GM12872 (cell line): ENCODE measurements at regions not wholly inside any gene's neighbourhood (a gene's known extent, or its start where the extent isn't known, plus 50 kb on each side); places are given as distances from the start of the nearest gene placed in this dataset.

Experiments
- TF ChIP-seq, protein P1 (sequence below): IDR thresholded peaks from 3 replicates; pipeline ENCODE4 v1.5.1; 2011; ENCODE audit warnings: low read depth, mild to moderate bottlenecking, low read length, moderate library complexity; ENCODE audit not compliant: insufficient read depth

DNA sequence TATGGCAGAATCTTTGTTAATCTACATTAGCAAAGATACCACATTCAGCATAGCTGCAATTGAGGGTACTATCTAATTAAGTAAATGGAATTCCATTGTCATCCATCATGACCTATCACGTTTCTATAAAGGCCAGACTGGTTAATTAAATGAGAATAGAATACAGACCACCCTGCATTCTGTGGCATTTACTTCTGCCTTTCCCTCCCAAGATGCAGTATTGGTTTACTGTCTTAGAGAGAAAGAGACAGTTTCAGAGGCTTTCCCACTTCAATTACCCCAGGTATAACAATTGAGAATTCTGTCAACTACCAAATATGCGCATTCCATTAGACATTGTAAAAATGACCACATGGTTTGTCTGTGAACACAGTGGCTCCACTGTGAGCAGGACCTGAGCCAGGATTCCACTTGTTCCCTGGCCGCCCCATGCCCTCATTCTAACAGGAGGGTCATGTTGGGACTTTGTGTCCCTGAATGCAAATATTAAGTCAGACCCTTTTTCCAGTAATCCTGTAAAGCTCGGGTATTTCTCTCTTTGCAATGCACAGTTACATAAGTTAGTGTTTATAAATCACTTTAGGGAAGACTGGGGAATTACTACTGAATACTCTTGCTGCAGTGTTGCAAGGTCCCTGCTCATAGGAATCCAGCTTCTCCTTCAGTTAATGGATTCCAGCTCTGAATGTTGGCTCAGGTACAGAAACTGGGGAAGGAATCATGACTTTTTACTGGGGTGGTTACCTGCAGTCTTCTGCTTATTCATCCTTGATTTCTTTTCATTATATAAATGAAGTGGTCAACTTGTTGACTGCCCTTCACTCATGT lies 261.0 kb downstream of the PDGFC start:
- TF ChIP-seq, protein P1, sequence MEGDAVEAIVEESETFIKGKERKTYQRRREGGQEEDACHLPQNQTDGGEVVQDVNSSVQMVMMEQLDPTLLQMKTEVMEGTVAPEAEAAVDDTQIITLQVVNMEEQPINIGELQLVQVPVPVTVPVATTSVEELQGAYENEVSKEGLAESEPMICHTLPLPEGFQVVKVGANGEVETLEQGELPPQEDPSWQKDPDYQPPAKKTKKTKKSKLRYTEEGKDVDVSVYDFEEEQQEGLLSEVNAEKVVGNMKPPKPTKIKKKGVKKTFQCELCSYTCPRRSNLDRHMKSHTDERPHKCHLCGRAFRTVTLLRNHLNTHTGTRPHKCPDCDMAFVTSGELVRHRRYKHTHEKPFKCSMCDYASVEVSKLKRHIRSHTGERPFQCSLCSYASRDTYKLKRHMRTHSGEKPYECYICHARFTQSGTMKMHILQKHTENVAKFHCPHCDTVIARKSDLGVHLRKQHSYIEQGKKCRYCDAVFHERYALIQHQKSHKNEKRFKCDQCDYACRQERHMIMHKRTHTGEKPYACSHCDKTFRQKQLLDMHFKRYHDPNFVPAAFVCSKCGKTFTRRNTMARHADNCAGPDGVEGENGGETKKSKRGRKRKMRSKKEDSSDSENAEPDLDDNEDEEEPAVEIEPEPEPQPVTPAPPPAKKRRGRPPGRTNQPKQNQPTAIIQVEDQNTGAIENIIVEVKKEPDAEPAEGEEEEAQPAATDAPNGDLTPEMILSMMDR: no peak

DNA sequence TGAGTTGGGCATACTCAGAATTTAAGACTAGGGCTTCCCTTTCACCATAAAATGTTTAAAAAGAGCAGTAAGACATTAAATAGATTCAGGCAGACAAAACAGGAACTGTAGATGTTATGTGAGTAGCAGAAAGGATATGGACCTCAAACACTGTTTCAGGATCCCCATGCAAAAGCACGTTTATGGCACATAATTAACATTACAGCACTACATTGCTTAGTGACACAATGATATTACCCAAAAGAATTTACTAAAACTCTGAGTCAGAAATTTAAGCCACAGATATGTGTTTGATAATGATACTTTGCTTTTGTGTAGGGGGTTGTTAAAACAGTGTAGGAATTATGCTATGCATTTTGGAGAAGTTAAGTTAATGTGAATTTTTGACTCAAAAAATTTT lies 266.3 kb downstream of the PDGFC start:
- TF ChIP-seq, protein P1: no peak

DNA sequence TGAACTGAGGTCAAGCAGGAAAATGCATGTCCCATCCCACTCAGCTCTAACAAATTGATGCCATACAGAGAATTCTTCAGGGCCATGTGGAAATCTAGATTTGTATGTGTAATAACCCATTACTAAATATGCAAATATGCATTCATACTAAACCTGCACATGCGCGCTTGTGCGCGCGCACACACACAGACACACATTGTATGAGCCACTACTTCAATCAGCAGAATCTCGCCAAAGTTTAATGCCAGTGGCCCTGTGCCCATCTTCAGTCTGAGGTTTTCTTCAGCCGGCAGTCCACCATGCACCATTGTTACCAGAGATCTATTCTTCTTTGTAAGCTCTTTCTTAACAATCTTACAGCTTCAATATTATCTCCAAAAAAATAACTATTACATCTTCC lies 276.4 kb downstream of the PDGFC start:
- TF ChIP-seq, protein P1: no peak

DNA sequence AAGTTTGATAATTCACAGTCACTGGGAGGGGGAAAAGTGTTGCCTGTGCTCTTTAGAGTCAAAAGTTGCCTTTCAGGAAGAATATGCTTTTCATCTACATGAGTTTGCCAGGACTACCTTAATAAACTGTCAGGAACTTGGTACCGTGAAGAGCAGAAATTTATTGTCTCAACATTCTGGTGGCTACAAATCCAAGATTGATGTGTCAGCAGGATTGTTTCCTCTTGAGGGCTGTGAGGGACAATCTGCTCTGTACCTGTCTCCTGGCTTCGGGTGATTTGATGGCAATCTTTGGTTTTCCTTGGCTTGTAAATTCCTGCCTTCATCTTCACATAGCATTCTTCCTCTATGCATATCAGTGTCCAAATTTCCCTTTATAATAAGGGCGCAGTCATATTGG lies 277.2 kb downstream of the PDGFC start:
- TF ChIP-seq, protein P1: no peak

DNA sequence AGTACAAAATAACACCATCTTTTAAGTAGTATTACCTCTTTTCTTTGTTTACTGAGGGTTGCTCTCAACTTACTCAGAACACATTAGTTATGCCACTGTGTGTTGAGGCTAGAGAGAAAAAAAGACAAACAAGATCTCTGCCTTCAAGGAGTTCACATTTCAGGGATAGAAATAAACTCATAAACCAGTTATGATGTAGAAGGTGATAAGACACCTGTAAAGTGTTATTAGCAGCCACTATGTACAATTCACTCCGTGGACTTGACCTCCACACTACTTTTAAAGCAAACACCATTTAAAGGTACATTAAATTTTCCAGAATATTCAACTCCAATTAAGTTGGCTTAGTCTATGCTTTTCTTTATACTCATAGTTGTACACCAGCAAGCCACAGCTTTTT lies 278.0 kb downstream of the PDGFC start:
- TF ChIP-seq, protein P1: no peak

DNA sequence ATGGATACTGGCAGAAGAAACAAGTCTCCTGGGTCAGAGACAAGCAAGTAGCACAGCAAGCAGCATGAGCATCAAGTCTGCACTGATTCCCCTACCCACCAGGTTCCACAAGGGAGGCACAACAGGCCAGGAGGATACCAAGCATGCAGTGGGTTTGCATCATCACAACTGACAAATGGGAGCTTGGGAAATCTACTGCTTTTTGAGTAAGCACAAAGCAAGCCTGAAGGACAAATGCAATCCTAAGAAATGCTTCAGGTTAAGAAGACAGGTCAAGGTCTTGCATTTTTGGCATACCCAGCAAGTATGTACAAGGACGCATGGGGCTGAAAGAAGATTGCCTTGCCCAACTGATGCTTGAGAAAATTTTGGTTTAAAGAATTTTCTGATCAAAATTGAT lies 279.6 kb downstream of the PDGFC start:
- TF ChIP-seq, protein P1: no peak

DNA sequence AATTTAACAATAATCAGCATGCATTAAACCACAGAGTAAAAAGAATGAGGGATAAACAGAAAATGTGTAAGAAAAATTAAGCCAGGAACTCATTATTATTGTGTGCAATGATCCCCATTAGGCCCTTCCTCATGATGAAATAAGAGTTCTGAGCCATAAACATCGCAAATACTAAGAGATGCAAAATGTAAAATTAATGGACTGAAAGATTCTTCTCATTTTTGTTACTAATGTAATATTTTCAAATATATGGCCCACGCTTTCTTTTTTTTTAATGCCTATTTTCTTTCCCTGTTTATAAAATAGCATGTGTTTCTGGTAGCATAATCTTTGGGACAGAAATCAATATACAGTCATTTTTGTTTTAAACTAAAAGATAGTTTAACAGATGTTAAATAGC lies 281.0 kb downstream of the PDGFC start:
- TF ChIP-seq, protein P1: no peak

DNA sequence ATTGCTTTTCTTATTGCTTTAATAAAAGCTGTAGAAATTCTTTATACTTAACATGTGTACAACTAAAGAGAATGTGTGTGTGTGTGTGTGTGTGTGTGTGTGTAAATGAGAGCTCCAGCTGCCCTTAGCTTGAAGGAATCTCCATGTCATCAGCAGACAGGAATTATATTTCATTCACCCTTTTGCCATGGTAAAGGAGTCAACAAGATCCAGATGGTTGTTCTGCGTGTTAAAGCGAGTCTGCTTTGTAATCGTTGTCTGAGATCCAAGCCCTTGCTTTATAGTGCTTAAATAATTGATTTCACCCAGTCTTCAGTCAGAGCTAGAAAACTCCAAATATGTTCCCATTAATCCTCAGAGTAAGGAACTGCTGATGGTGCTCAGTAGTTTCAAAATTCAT lies 285.5 kb downstream of the PDGFC start:
- TF ChIP-seq, protein P1: no peak
